ENCODE measurements at regions not wholly inside any gene's neighbourhood (a gene's known extent, or its start where the extent isn't known, plus 50 kb on each side); places are given as distances from the start of the nearest gene placed in this dataset.
"Not testable (repeated sequence)": the region's sequence is repeated elsewhere in the genome, so short reads cannot be mapped to it uniquely, and the experiment has no call there.

- FAIRE-seq: no peak
These were observed 51.3 kb upstream of the LARGE1 start for GRCh38 chr22:33971561-33971961.

DNA sequence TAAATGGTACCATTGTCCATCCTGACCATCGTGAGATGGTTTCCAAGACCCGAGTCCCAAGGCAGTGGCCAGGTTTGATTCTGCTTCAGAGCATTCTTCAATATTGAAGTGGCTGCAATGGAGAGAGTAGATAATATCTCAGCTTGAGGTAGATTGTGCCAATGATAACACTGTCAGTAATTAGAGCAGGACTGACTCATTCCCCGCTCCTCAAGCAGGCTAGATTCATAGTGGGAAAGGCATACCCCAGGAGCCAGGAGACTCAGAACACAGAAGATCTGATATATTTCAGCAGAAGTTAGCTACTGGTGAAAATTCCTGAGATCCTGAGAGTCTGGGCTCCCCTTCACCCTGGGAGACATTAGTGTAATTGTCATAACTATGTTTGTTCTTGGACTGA lies 55.6 kb upstream of the LARGE1 start:
- no peak for FAIRE-seq

- no peak for FAIRE-seq
These were observed 63.3 kb upstream of the LARGE1 start for GRCh38 chr22:33983558-33983957.

DNA sequence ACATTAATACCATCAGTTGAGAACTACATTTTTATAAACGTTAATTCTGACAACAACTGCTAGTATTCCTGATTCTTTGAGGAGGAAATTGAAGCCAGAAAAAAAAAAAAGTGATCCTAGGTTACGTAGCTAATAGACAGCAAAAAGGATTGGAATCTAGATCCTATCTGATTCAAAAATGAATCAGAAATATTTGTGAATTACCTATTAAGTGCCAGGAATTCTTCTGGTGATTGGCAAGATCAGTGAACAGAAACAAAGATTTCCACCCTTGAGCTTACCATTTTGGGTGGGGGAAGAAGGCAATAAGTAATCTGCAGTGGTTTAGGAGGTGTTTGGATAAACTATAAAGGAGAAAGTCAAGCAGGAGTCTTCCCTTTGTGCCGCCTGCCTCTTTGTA lies 63.9 kb upstream of the LARGE1 start:
- no peak for FAIRE-seq

DNA sequence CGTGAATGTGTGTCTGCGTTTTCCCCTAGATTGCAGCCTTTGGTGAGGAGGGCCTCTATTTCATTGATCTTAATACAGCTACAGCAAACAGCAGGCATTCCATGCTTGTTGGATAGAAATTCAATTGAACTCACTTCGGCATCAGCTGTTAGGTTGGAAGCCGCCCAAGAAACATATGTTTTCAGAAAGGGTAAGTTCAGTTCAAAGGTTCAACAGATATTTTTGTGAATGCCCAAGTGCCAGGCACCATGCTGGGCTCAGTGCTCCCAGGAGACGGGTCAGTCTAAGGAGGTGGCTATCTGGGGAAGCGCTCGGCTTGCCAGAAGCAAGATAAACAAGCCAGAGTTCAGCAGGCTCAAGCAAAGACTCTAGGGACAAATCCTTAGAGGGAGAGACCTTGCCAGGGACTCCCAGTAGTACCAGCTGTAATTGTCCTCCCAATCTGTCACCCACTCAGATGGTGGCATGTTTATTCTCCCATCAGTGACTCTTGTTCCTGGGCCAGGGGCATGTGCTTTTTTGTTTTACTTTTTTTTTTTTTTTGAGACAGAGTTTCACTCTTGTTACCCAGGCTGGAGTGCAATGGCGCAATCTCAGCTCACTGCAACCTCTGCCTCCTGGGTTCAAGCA lies 64.5 kb upstream of the LARGE1 start:
- no peak for FAIRE-seq

GRCh38 chr22:33985506-33985905 lies 65.2 kb upstream of the LARGE1 start:
- FAIRE-seq: no peak

DNA sequence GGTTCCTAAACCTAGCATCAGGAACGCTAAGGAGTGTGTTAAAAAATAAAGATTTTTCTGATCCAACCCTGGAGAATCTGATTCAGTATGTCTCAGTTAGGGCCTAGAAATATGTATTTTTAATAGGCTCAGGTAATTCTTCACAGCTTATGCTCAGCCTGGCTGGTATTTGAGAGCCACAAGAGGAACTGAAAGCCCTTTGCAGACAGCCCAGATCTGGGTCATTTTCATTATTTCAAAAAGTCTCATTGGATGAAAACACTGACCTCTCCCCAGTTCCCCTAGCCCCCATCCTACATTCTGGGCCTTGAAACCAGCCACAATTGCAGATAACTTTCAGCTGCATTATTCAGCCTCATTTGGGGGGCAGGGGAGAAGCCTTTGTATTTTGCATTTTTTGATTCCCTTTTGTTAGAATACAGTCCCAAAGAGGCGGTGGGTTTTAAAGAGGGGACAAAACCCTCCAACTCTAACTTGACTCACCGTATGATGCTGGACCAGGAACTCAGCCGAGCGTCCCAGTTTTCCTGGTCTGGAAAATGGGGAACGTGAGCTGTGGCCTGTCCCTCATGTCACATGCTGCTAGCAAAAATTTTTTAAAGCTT lies 66.0 kb upstream of the LARGE1 start:
- no peak for FAIRE-seq

GRCh38 chr22:33986954-33987353 lies 66.7 kb upstream of the LARGE1 start:
- FAIRE-seq: no peak

GRCh38 chr22:33989263-33989662 lies 69.0 kb upstream of the LARGE1 start:
- not testable (repeated sequence) for FAIRE-seq

- no peak for FAIRE-seq
These were observed 71.3 kb upstream of the LARGE1 start for GRCh38 chr22:33991620-33992019.

DNA sequence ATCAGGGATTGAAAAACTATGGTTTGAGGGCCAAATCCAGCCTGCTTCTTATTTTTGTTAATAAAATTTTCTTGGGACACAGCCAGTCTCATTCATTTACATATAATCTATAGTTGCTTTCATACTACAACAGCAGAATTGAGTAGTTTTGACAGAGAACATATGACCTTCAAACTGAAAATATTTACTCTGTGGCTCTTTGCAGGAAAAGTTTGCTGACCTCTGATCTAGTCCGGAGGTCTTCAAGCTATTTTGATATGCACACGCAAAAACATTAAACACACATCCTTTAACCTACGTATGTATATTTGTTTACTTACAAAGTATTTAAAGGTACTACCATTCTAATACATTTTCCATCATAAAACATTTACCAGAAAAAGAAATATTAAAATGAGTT lies 76.5 kb upstream of the LARGE1 start:
- no peak for FAIRE-seq

DNA sequence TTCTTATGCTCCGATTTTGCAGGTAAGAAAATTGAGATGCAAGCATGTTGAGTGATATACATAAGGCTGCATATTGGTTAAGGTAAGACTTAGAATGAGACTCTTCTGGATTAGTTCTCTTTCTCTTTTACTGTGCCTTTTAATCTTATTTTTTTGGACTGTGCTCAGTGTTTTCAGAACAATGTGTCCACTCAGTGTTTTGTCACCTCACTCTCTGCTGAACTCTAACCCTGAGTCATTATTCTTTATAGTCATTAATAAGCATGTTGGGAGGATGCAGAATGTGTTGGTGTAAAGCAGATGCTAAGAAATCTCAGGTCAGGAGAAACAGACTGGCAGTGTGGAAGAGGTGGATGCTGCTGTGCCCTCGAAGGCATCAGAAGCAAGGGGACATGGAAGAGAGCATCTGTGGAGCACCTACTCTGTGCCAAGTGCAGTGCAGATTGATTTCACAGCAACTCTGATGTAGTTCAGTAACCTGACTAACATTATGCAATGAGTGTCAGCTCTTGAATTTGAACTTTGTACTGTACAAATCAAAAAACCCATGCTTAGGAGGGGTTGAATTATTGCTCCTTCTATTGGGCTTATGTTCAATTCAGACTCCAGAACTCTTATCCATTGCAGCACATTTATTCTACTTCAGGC lies 80.7 kb upstream of the LARGE1 start:
- FAIRE-seq: no peak

GRCh38 chr22:34001701-34002466 lies 81.6 kb upstream of the LARGE1 start:
- no peak for FAIRE-seq

DNA sequence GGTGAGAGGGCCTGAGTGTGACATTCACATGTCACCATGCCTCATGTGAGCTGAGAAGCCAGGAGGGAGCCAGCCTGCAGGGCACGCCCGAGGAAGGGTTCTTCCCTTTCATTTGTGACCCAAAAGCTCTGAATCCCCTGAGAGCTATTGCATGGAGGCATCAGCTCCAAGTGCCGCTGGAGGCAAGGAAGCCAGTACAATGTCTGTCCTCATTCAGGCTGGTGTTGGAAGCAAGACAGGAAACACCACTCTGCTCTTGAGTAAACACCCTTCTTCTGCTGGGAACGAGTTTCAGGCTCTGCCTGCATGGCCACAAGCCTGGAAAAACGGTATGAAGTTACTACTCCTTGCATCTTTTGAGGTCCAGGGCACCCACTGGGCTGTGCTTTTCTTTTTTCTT lies 83.8 kb upstream of the LARGE1 start:
- no peak for FAIRE-seq

DNA sequence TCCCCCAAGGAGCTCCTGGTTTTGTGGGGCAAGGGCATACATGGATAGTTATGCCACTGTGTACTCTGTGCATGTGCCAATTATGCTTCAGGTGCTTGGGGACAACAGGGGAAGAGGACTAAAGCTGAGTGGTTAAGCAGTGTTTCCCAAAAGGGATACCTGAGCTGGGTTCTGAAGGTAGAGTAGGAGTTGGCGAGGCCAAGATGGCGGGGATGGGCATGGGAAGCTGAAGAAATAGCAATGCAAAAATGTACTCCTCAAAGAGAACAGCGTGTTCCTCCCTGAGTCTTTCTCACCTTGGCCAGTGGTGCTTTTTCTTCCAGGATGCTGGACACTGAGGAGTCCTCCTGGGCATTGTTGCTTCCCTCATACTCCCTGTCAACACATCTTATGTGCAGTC lies 90.0 kb upstream of the LARGE1 start:
- FAIRE-seq: no peak

- FAIRE-seq: no peak
These were observed 95.4 kb upstream of the LARGE1 start for GRCh38 chr22:34015642-34016041.

DNA sequence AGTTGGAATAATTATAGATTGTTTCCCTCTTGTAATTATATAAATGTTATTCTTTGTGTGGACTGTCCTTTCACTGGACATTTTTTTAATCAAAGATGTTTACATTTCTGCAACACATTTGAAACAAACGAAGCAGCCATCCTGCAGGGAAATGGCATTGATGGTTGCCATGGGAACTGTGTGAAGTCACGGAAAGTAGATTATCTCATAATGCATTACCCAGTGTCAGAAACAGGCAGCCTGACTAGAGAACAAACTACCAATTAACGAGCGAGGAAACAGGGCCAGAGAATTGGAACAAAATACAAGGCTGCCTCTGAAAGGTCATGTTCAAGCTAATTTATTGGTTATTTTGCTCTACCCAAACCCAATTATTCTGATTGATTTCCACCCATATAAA lies 96.9 kb upstream of the LARGE1 start:
- FAIRE-seq: no peak

GRCh38 chr22:34019190-34019845 lies 99.0 kb upstream of the LARGE1 start:
- no peak for FAIRE-seq

DNA sequence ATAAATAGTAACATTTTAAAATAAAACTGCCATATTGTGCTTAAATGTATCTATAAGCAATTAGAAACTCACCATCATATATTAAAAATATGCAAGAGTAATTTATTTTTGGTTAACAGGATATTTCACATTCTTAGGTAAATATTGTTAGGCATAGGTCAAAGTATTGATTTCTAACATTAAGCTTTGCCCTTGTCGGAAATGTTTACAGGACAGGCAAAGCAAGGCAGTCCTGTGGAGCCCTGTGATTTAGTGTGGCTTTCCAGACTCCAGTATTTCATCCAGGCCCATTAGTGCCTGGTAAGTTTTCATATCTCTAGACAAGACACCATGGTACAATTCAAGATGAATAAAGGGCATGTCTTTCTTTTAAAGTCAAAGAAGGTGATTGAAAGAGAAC lies 114.9 kb upstream of the LARGE1 start:
- FAIRE-seq: no peak

DNA sequence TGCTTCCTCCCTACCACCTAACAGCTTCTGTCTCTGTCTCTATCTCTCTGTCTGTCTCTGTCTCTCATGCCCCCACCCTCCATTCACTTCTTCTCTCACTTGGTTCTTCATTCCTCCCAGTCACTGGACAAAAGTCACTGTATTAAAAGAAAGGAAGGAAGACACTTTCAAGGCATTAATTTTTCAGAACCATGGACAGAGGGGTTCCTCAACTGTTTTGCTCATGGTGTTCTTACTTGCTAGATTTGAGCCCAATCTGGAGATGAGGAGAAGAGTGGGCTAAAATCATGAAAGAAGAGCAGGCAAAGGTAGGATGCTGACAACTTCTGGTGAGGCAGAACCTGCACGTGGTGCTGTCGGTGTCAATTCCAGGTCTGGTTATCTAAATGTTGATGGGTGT lies 116.7 kb upstream of the LARGE1 start:
- no peak for FAIRE-seq

- FAIRE-seq: no peak
These were observed 118.7 kb upstream of the LARGE1 start for GRCh38 chr22:34038801-34039555.

DNA sequence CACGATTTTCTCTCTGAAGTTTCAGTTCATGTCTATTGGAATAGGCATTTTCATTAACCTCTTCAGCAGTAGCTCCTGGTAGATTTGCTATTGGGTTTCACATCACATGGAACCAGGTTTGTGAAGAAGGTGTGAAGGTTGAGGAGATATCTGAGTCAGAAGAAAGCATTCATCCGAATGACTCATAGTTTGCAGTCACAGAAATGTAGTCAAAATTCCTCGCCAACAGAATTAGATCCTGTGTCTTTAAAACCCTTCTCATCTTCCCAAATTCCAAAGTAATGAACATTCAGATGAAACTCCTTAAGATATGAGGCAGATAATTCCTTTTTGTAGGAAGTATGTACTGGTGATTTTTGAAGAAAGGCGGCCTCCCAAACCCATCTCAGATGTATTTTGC lies 125.0 kb upstream of the LARGE1 start:
- no peak for FAIRE-seq
